Lower leg skin (tissue), 3 donors: ENCODE measurements at regions not wholly inside any gene's neighbourhood (a gene's known extent, or its start where the extent isn't known, plus 50 kb on each side); places are given as distances from the start of the nearest gene placed in this dataset.

Experiments used
- POLR2A ChIP-seq, 2 donors: fragments of 450-650 bp; IDR thresholded peaks; one replicate each; pipeline ENCODE4 v1.6.1; 2016 to 2017; ENCODE audit warnings: antibody characterized with exemption in 2 of 2, mild to moderate bottlenecking in 1 of 2, moderate library complexity in 1 of 2
- TF ChIP-seq, protein P1 (sequence below), 3 donors: fragments of 450-650 bp; IDR thresholded peaks; one replicate each; pipeline ENCODE4 v1.5.1; 2016; ENCODE audit warnings: antibody characterized with exemption in 3 of 3, mild to moderate bottlenecking in 3 of 3, moderate library complexity in 2 of 3

DNA sequence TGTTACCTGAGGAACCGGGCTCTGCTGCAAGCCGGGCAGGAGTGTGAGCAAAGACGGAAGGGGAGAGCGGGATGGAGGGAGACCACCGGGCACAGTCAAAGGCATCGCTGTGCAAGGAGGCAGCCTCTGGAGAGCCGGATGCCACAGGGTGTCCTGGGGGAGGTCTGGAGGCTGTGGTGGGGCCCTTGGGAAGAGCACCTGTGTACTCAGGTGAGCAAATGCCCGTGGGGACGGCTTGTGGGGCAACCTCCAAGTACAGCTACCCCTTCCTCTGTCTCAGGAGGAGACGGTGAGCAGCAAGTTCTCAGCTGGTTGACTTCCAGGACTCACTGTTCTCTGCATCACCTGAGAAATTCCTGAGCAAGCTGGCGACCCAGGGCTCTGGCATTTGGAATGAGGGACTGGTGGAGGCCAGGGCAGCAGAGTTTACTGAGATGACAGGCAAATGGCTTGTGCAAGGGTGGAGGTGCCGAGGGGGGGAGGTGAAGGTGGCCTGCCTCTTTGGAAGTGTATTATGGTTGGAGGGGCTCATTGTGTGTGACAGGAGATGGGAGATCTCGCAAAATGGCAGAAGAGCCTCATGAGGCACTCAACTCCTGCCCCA lies 345.2 kb upstream of the SHH start:
- TF ChIP-seq, protein P1, sequence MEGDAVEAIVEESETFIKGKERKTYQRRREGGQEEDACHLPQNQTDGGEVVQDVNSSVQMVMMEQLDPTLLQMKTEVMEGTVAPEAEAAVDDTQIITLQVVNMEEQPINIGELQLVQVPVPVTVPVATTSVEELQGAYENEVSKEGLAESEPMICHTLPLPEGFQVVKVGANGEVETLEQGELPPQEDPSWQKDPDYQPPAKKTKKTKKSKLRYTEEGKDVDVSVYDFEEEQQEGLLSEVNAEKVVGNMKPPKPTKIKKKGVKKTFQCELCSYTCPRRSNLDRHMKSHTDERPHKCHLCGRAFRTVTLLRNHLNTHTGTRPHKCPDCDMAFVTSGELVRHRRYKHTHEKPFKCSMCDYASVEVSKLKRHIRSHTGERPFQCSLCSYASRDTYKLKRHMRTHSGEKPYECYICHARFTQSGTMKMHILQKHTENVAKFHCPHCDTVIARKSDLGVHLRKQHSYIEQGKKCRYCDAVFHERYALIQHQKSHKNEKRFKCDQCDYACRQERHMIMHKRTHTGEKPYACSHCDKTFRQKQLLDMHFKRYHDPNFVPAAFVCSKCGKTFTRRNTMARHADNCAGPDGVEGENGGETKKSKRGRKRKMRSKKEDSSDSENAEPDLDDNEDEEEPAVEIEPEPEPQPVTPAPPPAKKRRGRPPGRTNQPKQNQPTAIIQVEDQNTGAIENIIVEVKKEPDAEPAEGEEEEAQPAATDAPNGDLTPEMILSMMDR (IDR thresholded peaks at IDR 0.05) = no peak
- no peak for TF ChIP-seq POLR2A (IDR thresholded peaks at IDR 0.05)
